ENCODE measurements at regions not wholly inside any gene's neighbourhood (a gene's known extent, or its start where the extent isn't known, plus 50 kb on each side); places are given as distances from the start of the nearest gene placed in this dataset.

- no peak overlapping the region for H2BK15ac ChIP-seq (ENCODE audit: low read length)
- H3K4ac ChIP-seq (replicated peaks; ENCODE audit: insufficient read length, low read depth, low read length) = no peak overlapping the region
- H3K27ac ChIP-seq (ENCODE audit: low read depth, low read length) = no peak overlapping the region
- FAIRE-seq (no peak), DNase-seq (ENCODE audit: low read depth in 1 of 2, low spot score in 2 of 2) (no peak)
- H2BK20ac ChIP-seq (ENCODE audit: low read length) = no peak overlapping the region
- H3K4me2 ChIP-seq (ENCODE audit: insufficient read depth in 1 of 2, low read depth in 2 of 2, low read length in 2 of 2) = no peak overlapping the region
- 94% methylated on average over 2 of the region's 2 CpGs; no CpG with 5 or more reads in 1 of the 2 experiments for WGBS, 2 experiments (ENCODE audit: extremely low coverage in 1 of 2, insufficient coverage in 1 of 2, insufficient read length in 1 of 2, insufficient replicate concordance in 2 of 2, low coverage in 1 of 2, low lambda C conversion rate in 2 of 2, missing lambda C conversion rate in 1 of 2)
- H2AFZ ChIP-seq (ENCODE audit: low read length) = no peak overlapping the region
- no peak overlapping the region for H2BK5ac ChIP-seq (ENCODE audit: low read depth, low read length)
- no peak overlapping the region for H2AK5ac ChIP-seq (ENCODE audit: low read depth, low read length)
- no peaks in the 10 kb centered on the region for H3K9me3 ChIP-seq (ENCODE audit: insufficient read depth in 2 of 2, low read depth in 1 of 2, low read length in 1 of 2)
- H4K91ac ChIP-seq (replicated peaks; ENCODE audit: insufficient read length, low read length) = no peak overlapping the region
- H3K79me1 ChIP-seq (ENCODE audit: low read depth, low read length) = no peaks in the 10 kb centered on the region
- H3K18ac ChIP-seq (ENCODE audit: extremely low read depth, low read length) = no peak overlapping the region; the same call in 1 of the 2 replicates
- H3K14ac ChIP-seq (ENCODE audit: insufficient read length) = no peak overlapping the region
- no peak overlapping the region for H3K56ac ChIP-seq (replicated peaks; ENCODE audit: insufficient read length, low read depth, low read length)
- H2BK120ac ChIP-seq (replicated peaks; ENCODE audit: low read depth, low read length) = no peak overlapping the region
- CTCF ChIA-PET (ENCODE audit: partially characterized antibody) = interaction anchor here (0.7 to 1.2 kb wide), 2 partner anchors 87 to 96 kb away, joined by 3 read pairs; no protein-coding TSS in a partner anchor
- no peak overlapping the region for H3K4me3 ChIP-seq (ENCODE audit: extremely low read depth in 1 of 4, insufficient read depth in 2 of 4, low read depth in 3 of 4, low read length in 4 of 4)
- peaks cover 0 to 10% (median 2%) of the 10 kb centered on the region in 4 experiments; a peak in 3 of 7 replicates for H3K4me1 ChIP-seq (replicated peaks in 1 of 4; ENCODE audit: control insufficient read depth in 3 of 4, insufficient read depth in 4 of 4, low read length in 3 of 4)
- H4K8ac ChIP-seq (ENCODE audit: extremely low read depth, insufficient read depth, low read length) = no peak overlapping the region
- no peaks in the 10 kb centered on the region for H4K20me1 ChIP-seq (replicated peaks in 1 of 2; ENCODE audit: control insufficient read depth in 1 of 2, insufficient read depth in 2 of 2, low read length in 2 of 2)
- H3K36me3 ChIP-seq (ENCODE audit: control insufficient read depth in 2 of 4, insufficient read depth in 4 of 4, low read length in 3 of 4) = no peaks in the 10 kb centered on the region
- H3K79me2 ChIP-seq (ENCODE audit: control insufficient read depth in 1 of 2, insufficient read depth in 2 of 2, low read length in 2 of 2) = peaks cover 4 to 19% of the 10 kb centered on the region in 2 experiments; a peak in 3 of 4 replicates
- no peaks in the 10 kb centered on the region for H3K27me3 ChIP-seq (replicated peaks in 1 of 4; ENCODE audit: control insufficient read depth in 3 of 4, extremely low read depth in 1 of 4, insufficient read depth in 3 of 4, low read length in 3 of 4)
- no peak overlapping the region for H4K5ac ChIP-seq (ENCODE audit: insufficient read length, low read depth, low read length)
- H3K23me2 ChIP-seq (ENCODE audit: low read depth, low read length) = no peaks in the 10 kb centered on the region
- POLR2A ChIA-PET (ENCODE audit: partially characterized antibody) = interaction anchor here (1.4 kb wide), 1 partner anchor 55 kb away, joined by 3 read pairs; no protein-coding TSS in a partner anchor
- no peak for TF ChIP-seq SP1 (IDR thresholded peaks at IDR 0.05; ENCODE audit: low read depth, low read length)
- no peak for TF ChIP-seq BCL11A (IDR thresholded peaks at IDR 0.05; ENCODE audit: low read depth in 2 of 2, low read length in 2 of 2)
- no peak for TF ChIP-seq KDM1A (IDR thresholded peaks at IDR 0.05; ENCODE audit: borderline replicate concordance, low read length)
- TF ChIP-seq BACH1 (IDR thresholded peaks at IDR 0.05; ENCODE audit: low read length) = no peak
- no peak for TF ChIP-seq NRF1 (IDR thresholded peaks at IDR 0.05; ENCODE audit: low read depth, low read length)
- TF ChIP-seq TEAD4 (IDR thresholded peaks at IDR 0.05; ENCODE audit: low read depth, low read length) = no peak
- no peak for TF ChIP-seq EP300 (IDR thresholded peaks at IDR 0.05; ENCODE audit: borderline replicate concordance in 1 of 2, low read depth in 2 of 2, low read length in 2 of 2)
- TF ChIP-seq ZNF274 (IDR thresholded peaks at IDR 0.05; ENCODE audit: borderline replicate concordance, extremely low read depth, low read length) = no peak
- TF ChIP-seq USF2 (IDR thresholded peaks at IDR 0.05; ENCODE audit: low read length) = no peak
- H3K23ac ChIP-seq (ENCODE audit: insufficient read length) = no peak overlapping the region
- no peak overlapping the region for H2BK12ac ChIP-seq (ENCODE audit: low read depth, low read length)
- no peak overlapping the region for H3K9ac ChIP-seq (replicated peaks in 1 of 4; ENCODE audit: extremely low read depth in 1 of 4, low read depth in 3 of 4, low read length in 3 of 4)
Observed at GRCh38 chr11:92300876-92301275, 76.3 kb downstream of the FAT3 start.
